AG10803 (cell line): ENCODE measurements at regions not wholly inside any gene's neighbourhood (a gene's known extent, or its start where the extent isn't known, plus 50 kb on each side); places are given as distances from the start of the nearest gene placed in this dataset.

Source experiments
- DNase-seq: peaks from one replicate; pipeline ENCODE4 v3.0.0; 2010; ENCODE audit warnings: low read depth
- H3K4me3 ChIP-seq: 2 replicates; pipeline ENCODE4 v1.5.1; 2011; ENCODE audit warnings: mild to moderate bottlenecking, low read length, control low read depth
- TF ChIP-seq, protein P1 (sequence below): conservative IDR thresholded peaks from 2 replicates; pipeline ENCODE4 v1.5.1; 2011; ENCODE audit warnings: mild to moderate bottlenecking, low read length, control low read depth, inconsistent platforms

DNA sequence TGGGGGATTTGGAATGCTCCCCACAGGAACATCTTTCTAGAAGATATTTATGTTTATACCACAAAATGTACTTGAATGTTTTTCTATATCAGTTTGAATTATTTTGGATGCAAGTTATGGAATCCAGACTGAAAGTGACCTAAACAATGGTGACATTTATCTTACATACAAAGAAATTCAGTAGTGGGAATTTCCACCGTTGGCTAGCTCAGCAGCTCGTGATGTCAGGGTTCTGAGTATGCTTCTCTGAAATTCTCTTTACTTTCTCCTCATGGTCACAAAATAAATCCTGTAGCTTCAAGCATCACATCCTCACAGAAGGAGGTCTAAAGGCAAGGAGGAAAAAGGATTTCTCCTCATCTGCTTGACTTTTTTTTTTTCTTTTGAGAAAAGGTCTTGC lies 105.3 kb downstream of the AKAIN1 start:
- DNase-seq: no peak
- TF ChIP-seq, protein P1, sequence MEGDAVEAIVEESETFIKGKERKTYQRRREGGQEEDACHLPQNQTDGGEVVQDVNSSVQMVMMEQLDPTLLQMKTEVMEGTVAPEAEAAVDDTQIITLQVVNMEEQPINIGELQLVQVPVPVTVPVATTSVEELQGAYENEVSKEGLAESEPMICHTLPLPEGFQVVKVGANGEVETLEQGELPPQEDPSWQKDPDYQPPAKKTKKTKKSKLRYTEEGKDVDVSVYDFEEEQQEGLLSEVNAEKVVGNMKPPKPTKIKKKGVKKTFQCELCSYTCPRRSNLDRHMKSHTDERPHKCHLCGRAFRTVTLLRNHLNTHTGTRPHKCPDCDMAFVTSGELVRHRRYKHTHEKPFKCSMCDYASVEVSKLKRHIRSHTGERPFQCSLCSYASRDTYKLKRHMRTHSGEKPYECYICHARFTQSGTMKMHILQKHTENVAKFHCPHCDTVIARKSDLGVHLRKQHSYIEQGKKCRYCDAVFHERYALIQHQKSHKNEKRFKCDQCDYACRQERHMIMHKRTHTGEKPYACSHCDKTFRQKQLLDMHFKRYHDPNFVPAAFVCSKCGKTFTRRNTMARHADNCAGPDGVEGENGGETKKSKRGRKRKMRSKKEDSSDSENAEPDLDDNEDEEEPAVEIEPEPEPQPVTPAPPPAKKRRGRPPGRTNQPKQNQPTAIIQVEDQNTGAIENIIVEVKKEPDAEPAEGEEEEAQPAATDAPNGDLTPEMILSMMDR: no peak
- no peak overlapping the region for H3K4me3 ChIP-seq

DNA sequence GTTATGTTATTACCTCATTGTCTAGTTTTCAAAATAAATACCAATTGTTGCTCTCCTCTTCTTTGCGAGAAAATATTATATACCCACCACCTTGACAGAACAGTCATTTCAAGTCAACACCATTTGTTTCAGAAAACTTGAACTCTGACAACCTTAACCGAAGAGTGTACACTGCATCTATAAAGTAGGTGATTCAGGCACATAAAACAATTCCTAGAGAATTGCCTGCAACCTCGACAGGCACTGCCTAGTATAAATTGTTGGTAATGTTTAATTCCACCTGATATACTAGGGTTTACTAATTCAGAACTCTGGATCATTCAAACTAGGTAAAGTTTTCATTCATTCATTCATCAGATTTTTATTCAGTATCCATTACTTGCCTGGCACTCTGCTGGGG lies 121.8 kb downstream of the AKAIN1 start:
- no peak overlapping the region for H3K4me3 ChIP-seq
- TF ChIP-seq, protein P1: no peak
- no peak for DNase-seq

DNA sequence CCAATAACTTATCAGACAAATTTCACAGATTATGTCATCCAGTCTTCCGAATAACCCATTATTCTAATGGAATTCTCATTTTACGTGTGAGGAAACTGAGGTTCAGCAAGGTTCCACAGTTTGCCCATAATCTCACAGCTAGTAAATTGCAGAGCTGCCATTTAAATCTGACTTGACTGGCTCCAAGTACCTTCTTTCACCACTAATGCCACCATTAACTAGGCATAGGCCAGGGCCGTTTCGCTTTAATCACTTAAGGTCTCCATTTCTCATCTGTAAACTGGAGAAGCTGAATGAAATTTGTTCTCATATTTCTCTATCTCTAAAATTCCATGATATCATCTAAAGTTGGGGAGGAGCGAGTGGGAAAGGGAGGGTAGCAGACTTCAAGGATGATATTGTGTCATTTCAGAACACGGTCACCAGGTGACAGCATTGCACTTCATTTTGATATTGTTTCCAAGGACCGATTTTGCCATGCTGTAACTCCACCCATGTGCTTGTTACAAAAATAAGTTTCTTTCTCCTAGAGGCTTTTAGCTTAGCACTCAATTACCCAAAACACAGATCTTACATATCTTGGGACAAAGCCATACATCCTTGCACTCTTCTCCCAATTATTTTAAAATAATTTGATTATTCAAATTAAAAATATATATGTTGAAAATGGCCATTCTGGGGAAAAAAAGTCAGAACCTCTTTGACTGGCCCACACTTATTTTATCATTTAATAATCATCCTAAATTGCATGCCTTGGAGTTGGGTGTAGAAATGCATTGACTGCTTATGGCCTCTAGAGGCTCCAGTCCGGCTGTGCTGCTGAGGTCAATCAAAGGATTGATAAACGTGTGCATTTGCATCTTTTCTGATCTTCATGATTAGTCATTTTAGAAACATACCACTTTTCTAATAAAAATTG lies 123.8 kb downstream of the AKAIN1 start:
- H3K4me3 ChIP-seq: no peak overlapping the region
- TF ChIP-seq, protein P1: peak; percentile 53
- DNase-seq: peak; percentile 18

DNA sequence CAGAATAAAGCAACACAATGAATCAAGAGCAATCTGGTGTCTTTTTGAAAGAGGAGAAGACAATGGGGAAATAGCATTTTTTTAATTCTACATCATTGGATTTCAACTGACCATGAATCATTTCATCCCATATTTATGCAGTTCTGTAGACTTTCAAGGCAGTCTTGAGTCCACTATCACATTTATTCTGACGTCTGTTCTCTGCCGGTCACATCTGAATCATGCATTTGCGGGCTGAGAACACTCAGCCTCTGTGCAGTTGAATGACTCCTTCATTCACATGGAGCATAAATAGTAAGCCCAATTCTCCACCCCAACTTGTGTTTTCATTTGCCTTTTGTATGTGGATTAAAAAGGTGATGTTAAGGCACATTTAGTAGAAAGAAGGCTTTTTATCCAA lies 128.2 kb downstream of the AKAIN1 start:
- no peak for DNase-seq
- TF ChIP-seq, protein P1: no peak
- no peak overlapping the region for H3K4me3 ChIP-seq

DNA sequence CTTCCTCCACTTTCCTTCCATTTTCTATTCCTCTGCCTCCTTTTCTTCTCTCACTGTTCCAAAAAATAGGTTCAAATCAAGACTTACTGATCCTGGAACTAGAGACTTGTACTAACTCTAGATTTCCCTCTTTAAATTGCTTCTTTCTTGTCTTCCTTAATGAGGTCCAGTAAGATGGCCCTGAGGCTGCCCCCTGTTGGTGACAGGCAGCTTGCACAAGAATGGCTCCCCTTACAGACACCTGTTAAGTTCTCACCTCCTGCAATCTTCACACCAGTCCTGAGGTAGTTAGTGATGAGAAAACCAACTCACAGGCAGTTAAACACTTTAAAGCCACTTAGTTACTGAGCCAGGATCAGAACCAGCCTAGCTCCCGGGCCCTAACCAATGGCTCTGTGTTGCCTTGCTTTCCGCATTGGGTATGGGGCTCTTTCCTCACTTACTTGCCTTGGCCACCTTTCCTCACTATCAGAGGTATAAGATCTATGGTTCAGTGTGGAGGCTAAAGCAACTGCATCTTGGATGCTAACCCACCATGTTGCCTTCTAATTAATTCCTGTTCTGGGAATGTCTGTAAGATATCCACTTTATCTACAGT lies 130.6 kb downstream of the AKAIN1 start:
- TF ChIP-seq, protein P1: no peak
- DNase-seq: no peak

DNA sequence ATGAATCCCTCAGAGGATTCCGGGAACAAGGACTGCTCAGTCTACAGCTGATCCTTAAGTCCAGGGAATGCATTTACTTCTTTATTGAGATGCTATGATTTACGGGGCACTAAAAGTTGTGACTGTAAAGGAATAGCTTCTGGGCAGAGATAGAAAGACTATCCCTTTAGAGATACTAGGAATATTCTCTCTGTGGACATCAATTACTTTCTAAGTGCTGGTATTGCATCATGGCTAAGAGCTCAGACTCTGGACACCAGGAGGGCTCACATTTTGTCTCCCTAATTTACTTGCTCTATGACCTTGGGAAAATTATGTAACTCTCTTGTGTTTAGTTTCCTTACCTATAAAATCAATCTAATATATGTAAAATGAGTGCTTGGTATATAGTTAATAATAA lies 131.4 kb downstream of the AKAIN1 start:
- no peak for DNase-seq
- TF ChIP-seq, protein P1: no peak
- no peak overlapping the region for H3K4me3 ChIP-seq

More for the DNA sequence above, 130.6 kb downstream of the AKAIN1 start:
- no peak overlapping the region for H3K4me3 ChIP-seq

DNA sequence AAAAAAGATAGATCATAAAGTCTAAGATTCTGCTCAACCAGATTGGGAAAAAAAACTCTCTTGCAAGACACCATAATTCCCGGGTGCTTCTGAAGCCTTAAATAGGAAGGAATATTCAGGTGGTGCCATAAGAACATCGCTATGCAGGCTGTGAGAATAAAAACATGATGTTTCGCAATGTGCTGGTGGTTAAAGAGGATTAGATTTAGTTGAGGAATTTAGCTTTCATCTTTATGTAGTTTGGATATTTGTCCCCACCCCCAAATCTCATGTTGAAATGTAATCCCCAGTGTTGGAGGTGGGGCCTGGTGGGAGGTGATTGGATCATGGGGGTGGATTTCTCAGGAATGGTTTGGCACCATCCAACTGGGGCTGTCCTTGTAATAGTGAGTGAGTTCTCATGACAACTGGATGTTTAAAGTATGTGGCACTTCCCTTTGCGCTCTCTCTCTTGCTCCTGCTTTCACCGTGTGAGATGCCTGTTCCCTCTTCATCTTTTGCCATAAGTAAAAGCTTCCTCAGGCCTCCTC lies 132.2 kb downstream of the AKAIN1 start:
- no peak for DNase-seq
- TF ChIP-seq, protein P1: no peak
- no peak overlapping the region for H3K4me3 ChIP-seq
